Omental fat pad (tissue), 3 donors: ENCODE measurements at regions not wholly inside any gene's neighbourhood (a gene's known extent, or its start where the extent isn't known, plus 50 kb on each side); places are given as distances from the start of the nearest gene placed in this dataset.

Experiments used
- ATAC-seq: fragments of 150-250 bp; one replicate; pipeline ENCODE4 v1.9.1; 2016; ENCODE audit warnings: mild to moderate bottlenecking, moderate library complexity; ENCODE audit not compliant: low FRiP score
- DNase-seq: peaks from one replicate; pipeline ENCODE4 v3.0.0-alpha.2; 2019; ENCODE audit warnings: low spot score
- TF ChIP-seq, protein P1 (sequence below), 3 donors: fragments of 450-650 bp; IDR thresholded peaks; one replicate each; pipeline ENCODE4 v1.5.1; 2016 to 2017; ENCODE audit warnings: antibody characterized with exemption in 3 of 3, mild to moderate bottlenecking in 3 of 3, moderate library complexity in 2 of 3

DNA sequence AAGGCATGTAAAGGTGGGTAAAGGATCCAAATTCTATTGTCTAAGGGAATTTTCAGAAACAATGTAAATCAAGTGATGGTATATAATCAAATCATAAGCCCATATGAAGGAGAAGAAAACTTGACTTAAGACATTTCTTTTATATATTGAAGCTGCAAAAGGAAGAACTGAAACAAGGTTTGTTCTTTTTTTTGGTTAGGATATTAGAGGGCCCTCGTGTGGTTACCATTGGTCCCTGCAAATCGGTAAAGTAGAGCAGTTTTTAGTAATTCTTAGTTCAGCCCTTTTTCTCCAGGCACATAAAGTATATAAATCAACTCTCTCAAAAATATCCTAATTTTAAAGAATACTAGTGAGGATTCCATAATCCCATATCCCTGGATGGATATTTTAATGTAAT, 105.6 kb upstream of the STK17B start:
- ATAC-seq, result no peak
- TF ChIP-seq, protein P1, sequence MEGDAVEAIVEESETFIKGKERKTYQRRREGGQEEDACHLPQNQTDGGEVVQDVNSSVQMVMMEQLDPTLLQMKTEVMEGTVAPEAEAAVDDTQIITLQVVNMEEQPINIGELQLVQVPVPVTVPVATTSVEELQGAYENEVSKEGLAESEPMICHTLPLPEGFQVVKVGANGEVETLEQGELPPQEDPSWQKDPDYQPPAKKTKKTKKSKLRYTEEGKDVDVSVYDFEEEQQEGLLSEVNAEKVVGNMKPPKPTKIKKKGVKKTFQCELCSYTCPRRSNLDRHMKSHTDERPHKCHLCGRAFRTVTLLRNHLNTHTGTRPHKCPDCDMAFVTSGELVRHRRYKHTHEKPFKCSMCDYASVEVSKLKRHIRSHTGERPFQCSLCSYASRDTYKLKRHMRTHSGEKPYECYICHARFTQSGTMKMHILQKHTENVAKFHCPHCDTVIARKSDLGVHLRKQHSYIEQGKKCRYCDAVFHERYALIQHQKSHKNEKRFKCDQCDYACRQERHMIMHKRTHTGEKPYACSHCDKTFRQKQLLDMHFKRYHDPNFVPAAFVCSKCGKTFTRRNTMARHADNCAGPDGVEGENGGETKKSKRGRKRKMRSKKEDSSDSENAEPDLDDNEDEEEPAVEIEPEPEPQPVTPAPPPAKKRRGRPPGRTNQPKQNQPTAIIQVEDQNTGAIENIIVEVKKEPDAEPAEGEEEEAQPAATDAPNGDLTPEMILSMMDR (IDR thresholded peaks at IDR 0.05), result no peak

DNA sequence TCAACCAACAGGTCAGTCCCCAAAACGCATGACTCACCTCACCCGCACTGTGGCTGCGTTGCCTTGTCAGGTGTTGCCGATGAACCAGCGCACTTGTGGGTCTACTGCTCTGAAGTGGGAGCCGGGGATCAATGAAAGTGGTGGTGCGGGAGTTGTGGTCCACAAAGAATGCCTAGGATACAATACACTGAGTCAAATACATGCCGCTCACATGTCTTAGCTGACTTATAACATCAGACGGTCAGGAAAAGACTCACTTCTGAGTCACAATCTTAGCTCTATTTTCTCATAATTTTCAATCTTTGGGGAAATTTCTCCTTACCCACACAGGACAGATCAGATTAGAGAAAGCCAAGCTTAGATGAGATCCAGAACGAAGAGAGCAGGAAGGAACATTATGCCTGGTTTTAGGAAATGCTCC, 107.1 kb upstream of the STK17B start:
- DNase-seq (no peak), ATAC-seq (no peak)
- TF ChIP-seq, protein P1 (IDR thresholded peaks at IDR 0.05), result no peak

More for the DNA sequence above, 105.6 kb upstream of the STK17B start:
- no peak for DNase-seq

DNA sequence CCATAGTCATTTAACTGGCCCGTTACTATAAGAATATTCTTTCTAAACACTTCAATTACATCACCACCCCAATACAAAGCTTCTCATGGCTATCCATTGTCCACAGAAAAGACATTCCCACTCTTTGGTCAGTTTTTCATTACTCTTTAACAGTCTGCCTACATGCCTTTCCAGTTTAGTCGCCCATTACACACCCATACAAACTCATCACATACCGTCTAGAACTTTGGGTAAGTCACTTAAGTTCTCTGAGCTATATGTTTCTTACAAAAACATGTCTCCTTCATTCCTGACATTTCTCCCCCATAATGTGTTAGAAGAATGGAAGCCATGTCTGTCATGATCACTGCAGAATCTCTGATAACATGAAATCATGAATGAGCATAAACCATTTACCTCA, 108.2 kb upstream of the STK17B start:
- TF ChIP-seq, protein P1 (IDR thresholded peaks at IDR 0.05), result no peak
- no peak for ATAC-seq

GRCh38 chr2:196284144-196284844, 112.9 kb upstream of the STK17B start:
- TF ChIP-seq, protein P1 (IDR thresholded peaks at IDR 0.05), result no peak
- DNase-seq (no peak), ATAC-seq (no peak)

More for the DNA sequence above, 108.2 kb upstream of the STK17B start:
- DNase-seq, result no peak

- ATAC-seq (no peak), DNase-seq (no peak)
- TF ChIP-seq, protein P1 (IDR thresholded peaks at IDR 0.05), result no peak
Measured at GRCh38 chr2:196284866-196285557, 113.6 kb upstream of the STK17B start.

DNA sequence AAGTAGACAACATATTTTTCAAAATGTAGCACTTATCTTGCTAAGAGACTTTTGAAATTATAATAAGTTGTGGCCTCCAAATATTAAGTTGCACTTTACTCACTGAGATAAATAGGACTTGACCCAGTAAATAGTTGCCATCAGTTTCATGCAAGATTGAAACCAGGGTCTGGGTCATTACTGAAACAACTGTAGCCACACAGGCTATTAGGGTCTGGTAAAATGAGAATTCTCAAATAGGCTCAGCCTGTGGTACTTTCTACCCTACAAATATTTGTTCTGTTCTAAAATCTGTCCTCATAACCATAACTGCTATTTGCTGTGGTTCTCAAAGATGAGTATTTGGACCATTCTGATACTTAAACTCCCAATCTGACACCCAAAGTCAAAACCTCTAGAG, 115.4 kb upstream of the STK17B start:
- DNase-seq (no peak), ATAC-seq (no peak)
- TF ChIP-seq, protein P1 (IDR thresholded peaks at IDR 0.05), result no peak

DNA sequence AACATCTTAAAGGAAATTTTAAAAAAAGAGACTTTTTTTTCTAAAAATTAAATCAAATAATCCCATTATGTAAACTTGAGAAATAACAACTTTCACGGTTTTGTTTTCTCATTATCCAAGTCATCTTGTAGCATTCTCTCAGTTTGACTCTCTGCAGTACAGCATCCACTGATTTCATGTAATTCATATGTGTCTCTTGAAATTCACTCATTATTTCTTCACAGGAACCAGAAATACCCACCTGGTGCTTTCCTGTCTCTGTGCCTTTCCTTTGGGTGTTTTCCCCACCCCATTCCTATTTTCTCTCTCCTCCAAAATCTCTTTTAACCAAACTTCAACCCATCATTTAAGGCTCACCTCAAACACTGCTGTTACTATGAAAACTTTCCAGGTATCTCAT, 116.1 kb upstream of the STK17B start:
- no peak for ATAC-seq
- TF ChIP-seq, protein P1 (IDR thresholded peaks at IDR 0.05), result no peak
- no peak for DNase-seq
